ENCODE measurements at regions not wholly inside any gene's neighbourhood (a gene's known extent, or its start where the extent isn't known, plus 50 kb on each side); places are given as distances from the start of the nearest gene placed in this dataset.

DNA sequence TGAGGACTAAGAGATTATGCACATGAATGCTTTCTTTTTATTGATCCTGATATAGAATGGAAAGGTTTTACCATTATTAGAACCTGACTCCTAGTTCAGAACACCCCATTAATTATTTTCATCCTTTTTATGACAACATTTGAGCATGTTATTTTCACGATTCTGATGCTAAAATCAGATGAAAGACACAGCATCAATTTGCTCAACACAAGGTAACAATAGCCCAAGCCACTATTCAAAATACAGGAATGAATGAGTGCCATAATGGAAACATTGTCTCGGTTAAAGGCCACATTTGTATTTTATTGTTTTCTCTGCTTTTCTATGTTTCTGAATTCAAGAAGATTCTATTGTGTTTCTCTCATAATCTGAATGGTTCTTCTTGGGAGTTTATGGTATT, 126.3 kb upstream of the POF1B start:
- TF ChIP-seq ZBTB7A (IDR thresholded peaks at IDR 0.05; ENCODE audit: low read depth), result no peak
- TF ChIP-seq EP300 (IDR thresholded peaks at IDR 0.05; ENCODE audit: borderline replicate concordance), result no peak
- TF ChIP-seq EGR1 (IDR thresholded peaks at IDR 0.05), result no peak
- TF ChIP-seq CEBPB (IDR thresholded peaks at IDR 0.05), result no peak
- no peak for TF ChIP-seq TEAD4 (IDR thresholded peaks at IDR 0.05)
- no peak for TF ChIP-seq TCF12 (IDR thresholded peaks at IDR 0.05; ENCODE audit: low read depth)
- no peak for TF ChIP-seq CREB1 (IDR thresholded peaks at IDR 0.05; ENCODE audit: low read depth)
- no peak for TF ChIP-seq RAD21 (IDR thresholded peaks at IDR 0.05; ENCODE audit: low read depth)
- TF ChIP-seq, protein P1, sequence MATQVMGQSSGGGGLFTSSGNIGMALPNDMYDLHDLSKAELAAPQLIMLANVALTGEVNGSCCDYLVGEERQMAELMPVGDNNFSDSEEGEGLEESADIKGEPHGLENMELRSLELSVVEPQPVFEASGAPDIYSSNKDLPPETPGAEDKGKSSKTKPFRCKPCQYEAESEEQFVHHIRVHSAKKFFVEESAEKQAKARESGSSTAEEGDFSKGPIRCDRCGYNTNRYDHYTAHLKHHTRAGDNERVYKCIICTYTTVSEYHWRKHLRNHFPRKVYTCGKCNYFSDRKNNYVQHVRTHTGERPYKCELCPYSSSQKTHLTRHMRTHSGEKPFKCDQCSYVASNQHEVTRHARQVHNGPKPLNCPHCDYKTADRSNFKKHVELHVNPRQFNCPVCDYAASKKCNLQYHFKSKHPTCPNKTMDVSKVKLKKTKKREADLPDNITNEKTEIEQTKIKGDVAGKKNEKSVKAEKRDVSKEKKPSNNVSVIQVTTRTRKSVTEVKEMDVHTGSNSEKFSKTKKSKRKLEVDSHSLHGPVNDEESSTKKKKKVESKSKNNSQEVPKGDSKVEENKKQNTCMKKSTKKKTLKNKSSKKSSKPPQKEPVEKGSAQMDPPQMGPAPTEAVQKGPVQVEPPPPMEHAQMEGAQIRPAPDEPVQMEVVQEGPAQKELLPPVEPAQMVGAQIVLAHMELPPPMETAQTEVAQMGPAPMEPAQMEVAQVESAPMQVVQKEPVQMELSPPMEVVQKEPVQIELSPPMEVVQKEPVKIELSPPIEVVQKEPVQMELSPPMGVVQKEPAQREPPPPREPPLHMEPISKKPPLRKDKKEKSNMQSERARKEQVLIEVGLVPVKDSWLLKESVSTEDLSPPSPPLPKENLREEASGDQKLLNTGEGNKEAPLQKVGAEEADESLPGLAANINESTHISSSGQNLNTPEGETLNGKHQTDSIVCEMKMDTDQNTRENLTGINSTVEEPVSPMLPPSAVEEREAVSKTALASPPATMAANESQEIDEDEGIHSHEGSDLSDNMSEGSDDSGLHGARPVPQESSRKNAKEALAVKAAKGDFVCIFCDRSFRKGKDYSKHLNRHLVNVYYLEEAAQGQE (IDR thresholded peaks at IDR 0.05; ENCODE audit: low read depth), result no peak
- TF ChIP-seq YY1 (IDR thresholded peaks at IDR 0.05; ENCODE audit: low read depth), result no peak
- no peak for TF ChIP-seq FOXM1 (IDR thresholded peaks at IDR 0.05; ENCODE audit: borderline replicate concordance, low read depth)
- TF ChIP-seq, protein P2, sequence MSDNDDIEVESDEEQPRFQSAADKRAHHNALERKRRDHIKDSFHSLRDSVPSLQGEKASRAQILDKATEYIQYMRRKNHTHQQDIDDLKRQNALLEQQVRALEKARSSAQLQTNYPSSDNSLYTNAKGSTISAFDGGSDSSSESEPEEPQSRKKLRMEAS (IDR thresholded peaks at IDR 0.05), result no peak
- TF ChIP-seq, protein P3, sequence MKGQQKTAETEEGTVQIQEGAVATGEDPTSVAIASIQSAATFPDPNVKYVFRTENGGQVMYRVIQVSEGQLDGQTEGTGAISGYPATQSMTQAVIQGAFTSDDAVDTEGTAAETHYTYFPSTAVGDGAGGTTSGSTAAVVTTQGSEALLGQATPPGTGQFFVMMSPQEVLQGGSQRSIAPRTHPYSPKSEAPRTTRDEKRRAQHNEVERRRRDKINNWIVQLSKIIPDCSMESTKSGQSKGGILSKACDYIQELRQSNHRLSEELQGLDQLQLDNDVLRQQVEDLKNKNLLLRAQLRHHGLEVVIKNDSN (IDR thresholded peaks at IDR 0.05), result no peak
- no peak for TF ChIP-seq NFIC (IDR thresholded peaks at IDR 0.05)
- no peak for TF ChIP-seq TAF1 (IDR thresholded peaks at IDR 0.05; ENCODE audit: low read depth)

DNA sequence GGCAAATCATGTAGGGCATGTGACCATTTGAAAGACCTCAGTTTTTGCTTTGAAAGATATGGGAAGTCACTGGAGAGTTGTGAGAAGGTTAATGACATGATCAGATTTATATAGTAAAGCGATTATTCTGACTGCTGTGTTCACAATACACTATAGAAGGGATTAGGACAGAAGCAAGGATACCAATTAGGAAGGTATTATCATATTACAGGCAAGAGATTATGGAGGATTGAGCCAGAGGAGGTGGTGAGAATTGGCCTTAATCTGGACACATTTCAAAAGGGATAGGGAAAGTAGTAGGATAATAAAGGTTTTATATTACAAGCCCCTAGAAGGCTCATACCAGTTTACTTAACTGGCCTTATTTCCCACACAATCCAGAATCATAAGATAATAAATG, 124.9 kb upstream of the POF1B start:
- TF ChIP-seq FOXM1 (IDR thresholded peaks at IDR 0.05; ENCODE audit: borderline replicate concordance, low read depth) (no peak), NFIC (IDR thresholded peaks at IDR 0.05) (no peak), EP300 (IDR thresholded peaks at IDR 0.05; ENCODE audit: borderline replicate concordance) (no peak), TCF12 (IDR thresholded peaks at IDR 0.05; ENCODE audit: low read depth) (no peak), TAF1 (IDR thresholded peaks at IDR 0.05; ENCODE audit: low read depth) (no peak), RAD21 (IDR thresholded peaks at IDR 0.05; ENCODE audit: low read depth) (no peak), CREB1 (IDR thresholded peaks at IDR 0.05; ENCODE audit: low read depth) (no peak), YY1 (IDR thresholded peaks at IDR 0.05; ENCODE audit: low read depth) (no peak), EGR1 (IDR thresholded peaks at IDR 0.05) (no peak), TEAD4 (IDR thresholded peaks at IDR 0.05) (no peak), CEBPB (IDR thresholded peaks at IDR 0.05) (no peak)
- TF ChIP-seq, protein P3 (IDR thresholded peaks at IDR 0.05), result no peak
- TF ChIP-seq, protein P2 (IDR thresholded peaks at IDR 0.05), result no peak
- TF ChIP-seq, protein P1 (IDR thresholded peaks at IDR 0.05; ENCODE audit: low read depth), result no peak

DNA sequence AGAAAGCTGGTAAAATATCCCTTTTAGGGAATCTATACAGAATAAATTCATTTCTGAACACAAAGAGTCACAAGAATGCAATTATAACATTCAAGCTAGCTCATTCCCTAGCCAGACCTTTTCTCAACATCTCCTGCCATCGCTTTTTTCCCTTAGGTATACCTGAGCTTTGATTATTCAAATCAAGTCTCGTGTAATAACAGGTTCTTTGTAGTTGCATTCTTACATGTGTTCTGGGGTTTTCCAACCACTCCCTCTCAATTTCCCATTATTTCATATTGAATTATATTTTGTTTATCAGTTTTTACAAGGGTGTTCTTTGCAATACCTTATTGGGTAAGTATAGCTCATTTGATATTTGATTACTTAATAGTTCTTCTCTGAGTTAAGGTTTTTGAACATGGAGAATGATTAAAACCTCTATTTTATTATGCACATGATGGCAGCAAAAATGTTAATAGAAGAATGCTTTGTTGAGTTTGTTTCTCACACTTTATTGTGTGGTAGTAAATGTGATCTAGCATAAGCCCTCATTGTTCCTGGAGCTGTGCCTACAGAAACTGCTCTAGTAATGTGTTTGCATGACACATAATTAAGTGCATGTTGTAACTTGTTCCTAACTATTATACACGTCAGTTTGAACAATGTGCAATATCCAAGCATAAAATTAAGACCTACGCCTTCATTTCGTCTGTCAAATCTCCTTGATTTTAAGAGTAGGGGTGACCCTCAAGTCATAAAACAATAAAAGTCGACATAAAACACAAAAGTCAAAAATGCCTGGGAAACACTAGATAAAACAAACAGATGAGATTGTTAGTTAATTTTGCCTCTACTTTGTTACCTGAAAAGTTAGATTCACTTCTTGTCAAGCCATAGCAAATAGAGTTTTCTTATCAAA, 124.0 kb upstream of the POF1B start:
- TF ChIP-seq CEBPB (IDR thresholded peaks at IDR 0.05) (no peak), TAF1 (IDR thresholded peaks at IDR 0.05; ENCODE audit: low read depth) (no peak)

DNA sequence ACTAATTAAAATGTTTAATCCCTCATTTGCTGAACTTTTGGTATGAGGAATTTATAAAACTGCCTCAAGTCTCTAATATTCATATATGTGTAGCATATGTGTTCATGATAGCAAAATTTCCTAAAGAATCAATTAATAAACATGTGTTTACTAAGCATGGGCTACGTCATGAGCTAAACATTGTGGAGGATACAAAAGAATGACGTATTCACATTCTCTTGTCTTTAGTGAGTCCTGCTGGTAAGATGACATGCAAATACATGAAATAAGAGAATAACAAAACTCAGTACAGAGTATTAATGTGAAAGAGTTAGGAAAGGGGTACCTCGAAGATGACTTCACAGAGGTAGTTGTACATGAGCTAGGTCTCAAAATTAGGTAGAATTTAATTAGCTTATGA, 121.9 kb upstream of the POF1B start:
- no peak for TF ChIP-seq EGR1 (IDR thresholded peaks at IDR 0.05)
- TF ChIP-seq, protein P3 (IDR thresholded peaks at IDR 0.05), result no peak
- no peak for TF ChIP-seq TCF12 (IDR thresholded peaks at IDR 0.05; ENCODE audit: low read depth)
- TF ChIP-seq CEBPB (IDR thresholded peaks at IDR 0.05), result no peak
- TF ChIP-seq NFIC (IDR thresholded peaks at IDR 0.05), result no peak
- no peak for TF ChIP-seq TEAD4 (IDR thresholded peaks at IDR 0.05)
- TF ChIP-seq YY1 (IDR thresholded peaks at IDR 0.05; ENCODE audit: low read depth), result no peak
- TF ChIP-seq FOXM1 (IDR thresholded peaks at IDR 0.05; ENCODE audit: borderline replicate concordance, low read depth), result no peak
- TF ChIP-seq RAD21 (IDR thresholded peaks at IDR 0.05; ENCODE audit: low read depth), result no peak
- no peak for TF ChIP-seq TAF1 (IDR thresholded peaks at IDR 0.05; ENCODE audit: low read depth)
- TF ChIP-seq CREB1 (IDR thresholded peaks at IDR 0.05; ENCODE audit: low read depth), result no peak
- TF ChIP-seq EP300 (IDR thresholded peaks at IDR 0.05; ENCODE audit: borderline replicate concordance), result no peak
- TF ChIP-seq, protein P1 (IDR thresholded peaks at IDR 0.05; ENCODE audit: low read depth), result no peak
- TF ChIP-seq ZBTB7A (IDR thresholded peaks at IDR 0.05; ENCODE audit: low read depth), result no peak
